Glomerular endothelial cell (primary cell): ENCODE measurements at regions not wholly inside any gene's neighbourhood (a gene's known extent, or its start where the extent isn't known, plus 50 kb on each side); places are given as distances from the start of the nearest gene placed in this dataset.
"Not testable (repeated sequence)": the region's sequence is repeated elsewhere in the genome, so short reads cannot be mapped to it uniquely, and the experiment has no call there.

Experiments used
- DNase-seq: peaks from one replicate; pipeline ENCODE4 v3.0.0-alpha.2; 2011; ENCODE audit warnings: low read depth, low spot score; ENCODE audit errors: extremely low read depth

GRCh38 chr9:41771693-41772092, 357.5 kb downstream of the CNTNAP3B start:
- DNase-seq, result not testable (repeated sequence)

- not testable (repeated sequence) for DNase-seq
These were observed 374.4 kb downstream of the CNTNAP3B start for GRCh38 chr9:41754822-41755221.

GRCh38 chr9:41754403-41754802, 374.8 kb downstream of the CNTNAP3B start:
- not testable (repeated sequence) for DNase-seq

GRCh38 chr9:41741897-41742296, 387.3 kb downstream of the CNTNAP3B start:
- not testable (repeated sequence) for DNase-seq

GRCh38 chr9:41741173-41741572, 388.1 kb downstream of the CNTNAP3B start:
- DNase-seq, result not testable (repeated sequence)

- not testable (repeated sequence) for DNase-seq
These were observed 390.5 kb downstream of the CNTNAP3B start for GRCh38 chr9:41738681-41739080.

GRCh38 chr9:41699190-41699589, 430.0 kb downstream of the CNTNAP3B start:
- DNase-seq, result not testable (repeated sequence)

- not testable (repeated sequence) for DNase-seq
These were observed 432.1 kb downstream of the CNTNAP3B start for GRCh38 chr9:41697080-41697479.

- DNase-seq, result not testable (repeated sequence)
These were observed 449.9 kb downstream of the CNTNAP3B start for GRCh38 chr9:41679312-41679711.

GRCh38 chr9:41663497-41664036, 465.7 kb downstream of the CNTNAP3B start:
- DNase-seq, result not testable (repeated sequence)

- DNase-seq, result not testable (repeated sequence)
These were observed 469.6 kb upstream of the ZNG1F start for GRCh38 chr9:41658706-41659105.

- DNase-seq, result not testable (repeated sequence)
These were observed 469.0 kb upstream of the ZNG1F start for GRCh38 chr9:41658116-41658515.

GRCh38 chr9:41657141-41657540, 468.0 kb upstream of the ZNG1F start:
- DNase-seq, result not testable (repeated sequence)

- DNase-seq, result not testable (repeated sequence)
These were observed 466.0 kb upstream of the ZNG1F start for GRCh38 chr9:41655071-41655554.

GRCh38 chr9:41654349-41654748, 465.2 kb upstream of the ZNG1F start:
- DNase-seq, result not testable (repeated sequence)

- not testable (repeated sequence) for DNase-seq
These were observed 464.6 kb upstream of the ZNG1F start for GRCh38 chr9:41653560-41654340.

- not testable (repeated sequence) for DNase-seq
These were observed 463.7 kb upstream of the ZNG1F start for GRCh38 chr9:41652800-41653199.

GRCh38 chr9:41652100-41652713, 463.1 kb upstream of the ZNG1F start:
- not testable (repeated sequence) for DNase-seq

- DNase-seq, result not testable (repeated sequence)
These were observed 461.0 kb upstream of the ZNG1F start for GRCh38 chr9:41650086-41650485.

GRCh38 chr9:41648564-41648963, 459.4 kb upstream of the ZNG1F start:
- not testable (repeated sequence) for DNase-seq

- DNase-seq, result not testable (repeated sequence)
These were observed 457.1 kb upstream of the ZNG1F start for GRCh38 chr9:41646246-41646645.
